ENCODE measurements at regions not wholly inside any gene's neighbourhood (a gene's known extent, or its start where the extent isn't known, plus 50 kb on each side); places are given as distances from the start of the nearest gene placed in this dataset.

DNA sequence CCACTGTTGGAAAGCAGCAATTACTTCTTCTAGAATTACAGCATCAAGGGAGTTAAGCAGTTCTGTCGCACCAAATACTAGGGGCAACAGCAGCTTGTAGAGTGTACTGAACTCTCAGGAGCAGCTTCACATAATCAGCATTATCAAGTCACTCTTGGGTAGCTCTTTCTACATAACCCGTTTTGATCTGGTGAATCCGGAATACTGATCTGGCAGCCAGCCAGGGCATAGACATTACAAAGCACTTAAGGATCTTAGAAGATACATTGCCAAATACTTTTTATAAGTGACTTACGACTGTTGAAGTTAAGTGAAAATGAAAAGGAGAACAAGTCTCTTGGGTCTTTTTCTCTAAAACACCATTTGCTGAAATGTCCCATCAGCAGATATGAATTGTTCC is 73.2 kb upstream of the NETO1 start:
- TF ChIP-seq EP300 (IDR thresholded peaks at IDR 0.05; ENCODE audit: low read depth) (no peak), POLR2A (IDR thresholded peaks at IDR 0.05) (no peak)
- TF ChIP-seq, protein P1, sequence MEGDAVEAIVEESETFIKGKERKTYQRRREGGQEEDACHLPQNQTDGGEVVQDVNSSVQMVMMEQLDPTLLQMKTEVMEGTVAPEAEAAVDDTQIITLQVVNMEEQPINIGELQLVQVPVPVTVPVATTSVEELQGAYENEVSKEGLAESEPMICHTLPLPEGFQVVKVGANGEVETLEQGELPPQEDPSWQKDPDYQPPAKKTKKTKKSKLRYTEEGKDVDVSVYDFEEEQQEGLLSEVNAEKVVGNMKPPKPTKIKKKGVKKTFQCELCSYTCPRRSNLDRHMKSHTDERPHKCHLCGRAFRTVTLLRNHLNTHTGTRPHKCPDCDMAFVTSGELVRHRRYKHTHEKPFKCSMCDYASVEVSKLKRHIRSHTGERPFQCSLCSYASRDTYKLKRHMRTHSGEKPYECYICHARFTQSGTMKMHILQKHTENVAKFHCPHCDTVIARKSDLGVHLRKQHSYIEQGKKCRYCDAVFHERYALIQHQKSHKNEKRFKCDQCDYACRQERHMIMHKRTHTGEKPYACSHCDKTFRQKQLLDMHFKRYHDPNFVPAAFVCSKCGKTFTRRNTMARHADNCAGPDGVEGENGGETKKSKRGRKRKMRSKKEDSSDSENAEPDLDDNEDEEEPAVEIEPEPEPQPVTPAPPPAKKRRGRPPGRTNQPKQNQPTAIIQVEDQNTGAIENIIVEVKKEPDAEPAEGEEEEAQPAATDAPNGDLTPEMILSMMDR (IDR thresholded peaks at IDR 0.05) = no peak

All from transverse colon (tissue), 3 donors.